NCI-H524 (cell line): ENCODE measurements at regions not wholly inside any gene's neighbourhood (a gene's known extent, or its start where the extent isn't known, plus 50 kb on each side); places are given as distances from the start of the nearest gene placed in this dataset.
"Not testable (repeated sequence)": the region's sequence is repeated elsewhere in the genome, so short reads cannot be mapped to it uniquely, and the experiment has no call there.

ENCODE experiments used
- DNase-seq, 2 experiments: peaks; one replicate each; lab custom pipeline; 2025; lab: John Stamatoyannopoulos, UW

- no peak for DNase-seq
Observed at GRCh38 chr10:59454171-59454919, 92.0 kb upstream of the FAM13C start.

GRCh38 chr10:59448616-59449015 is 86.3 kb upstream of the FAM13C start:
- DNase-seq: no peak

GRCh38 chr10:59435707-59436106 is 73.4 kb upstream of the FAM13C start:
- DNase-seq: no peak

- no peak for DNase-seq
Observed at GRCh38 chr10:59434463-59435321, 72.3 kb upstream of the FAM13C start.

GRCh38 chr10:59433720-59434428 is 71.5 kb upstream of the FAM13C start:
- DNase-seq: no peak

GRCh38 chr10:59432207-59432900 is 70.0 kb upstream of the FAM13C start:
- no peak for DNase-seq

GRCh38 chr10:59413795-59414194 is 51.4 kb upstream of the FAM13C start:
- not testable (repeated sequence) for DNase-seq
